ENCODE measurements at regions not wholly inside any gene's neighbourhood (a gene's known extent, or its start where the extent isn't known, plus 50 kb on each side); places are given as distances from the start of the nearest gene placed in this dataset.

DNA sequence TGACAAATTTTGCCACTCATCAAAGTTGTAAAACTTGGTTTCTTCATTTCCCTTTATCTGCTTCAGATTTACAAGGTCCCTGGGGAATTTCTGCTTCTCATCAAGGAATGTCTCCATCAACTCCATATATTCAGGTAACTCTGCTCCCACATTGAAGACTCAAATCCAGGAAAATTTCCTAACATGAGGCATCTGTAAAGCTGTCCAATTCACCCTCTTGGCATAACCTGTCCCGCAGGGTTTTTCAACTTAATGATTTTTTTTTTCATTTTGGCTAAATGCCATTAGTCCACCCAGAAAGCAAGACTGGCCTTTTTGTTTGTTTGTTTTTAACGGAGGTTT lies 50.2 kb upstream of the SLC30A5 start:
- TF ChIP-seq POLR2A (IDR thresholded peaks at IDR 0.05) = no peak
- TF ChIP-seq, protein P1, sequence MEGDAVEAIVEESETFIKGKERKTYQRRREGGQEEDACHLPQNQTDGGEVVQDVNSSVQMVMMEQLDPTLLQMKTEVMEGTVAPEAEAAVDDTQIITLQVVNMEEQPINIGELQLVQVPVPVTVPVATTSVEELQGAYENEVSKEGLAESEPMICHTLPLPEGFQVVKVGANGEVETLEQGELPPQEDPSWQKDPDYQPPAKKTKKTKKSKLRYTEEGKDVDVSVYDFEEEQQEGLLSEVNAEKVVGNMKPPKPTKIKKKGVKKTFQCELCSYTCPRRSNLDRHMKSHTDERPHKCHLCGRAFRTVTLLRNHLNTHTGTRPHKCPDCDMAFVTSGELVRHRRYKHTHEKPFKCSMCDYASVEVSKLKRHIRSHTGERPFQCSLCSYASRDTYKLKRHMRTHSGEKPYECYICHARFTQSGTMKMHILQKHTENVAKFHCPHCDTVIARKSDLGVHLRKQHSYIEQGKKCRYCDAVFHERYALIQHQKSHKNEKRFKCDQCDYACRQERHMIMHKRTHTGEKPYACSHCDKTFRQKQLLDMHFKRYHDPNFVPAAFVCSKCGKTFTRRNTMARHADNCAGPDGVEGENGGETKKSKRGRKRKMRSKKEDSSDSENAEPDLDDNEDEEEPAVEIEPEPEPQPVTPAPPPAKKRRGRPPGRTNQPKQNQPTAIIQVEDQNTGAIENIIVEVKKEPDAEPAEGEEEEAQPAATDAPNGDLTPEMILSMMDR (IDR thresholded peaks at IDR 0.05) = no peak

Data from lower leg skin (tissue), 3 donors.